GM18867 (cell line): ENCODE measurements at regions not wholly inside any gene's neighbourhood (a gene's known extent, or its start where the extent isn't known, plus 50 kb on each side); places are given as distances from the start of the nearest gene placed in this dataset.
"Not testable (repeated sequence)": the region's sequence is repeated elsewhere in the genome, so short reads cannot be mapped to it uniquely, and the experiment has no call there.

Experiments used
- ATAC-seq: cut with Tn5 transposase; IDR thresholded peaks from one replicate; pipeline ENCODE4 v1.9.1; 2021; ENCODE audit warnings: mild to moderate bottlenecking, moderate library complexity; ENCODE audit not compliant: unreplicated experiment

- no peak for ATAC-seq
These were observed 112.8 kb upstream of the RAB18 start for GRCh38 chr10:27391325-27391724.

GRCh38 chr10:27390681-27391080 is 113.4 kb upstream of the RAB18 start:
- no peak for ATAC-seq

- ATAC-seq: no peak
These were observed 115.2 kb upstream of the RAB18 start for GRCh38 chr10:27388761-27389399.

- no peak for ATAC-seq
These were observed 120.2 kb upstream of the RAB18 start for GRCh38 chr10:27383595-27384542.

GRCh38 chr10:27382176-27382575 is 121.9 kb upstream of the RAB18 start:
- ATAC-seq: no peak

GRCh38 chr10:27380929-27381358 is 123.2 kb upstream of the RAB18 start:
- ATAC-seq: no peak

GRCh38 chr10:27379041-27379440 is 125.1 kb upstream of the RAB18 start:
- not testable (repeated sequence) for ATAC-seq

- ATAC-seq: no peak
These were observed 130.4 kb upstream of the RAB18 start for GRCh38 chr10:27373566-27374160.

- ATAC-seq: no peak
These were observed 131.5 kb upstream of the ACBD5 start for GRCh38 chr10:27372095-27372494.

GRCh38 chr10:27371375-27371774 is 130.8 kb upstream of the ACBD5 start:
- not testable (repeated sequence) for ATAC-seq

- no peak for ATAC-seq
These were observed 129.3 kb upstream of the ACBD5 start for GRCh38 chr10:27369880-27370279.

GRCh38 chr10:27368706-27369105 is 128.1 kb upstream of the ACBD5 start:
- ATAC-seq: no peak

- ATAC-seq: no peak
These were observed 126.2 kb upstream of the ACBD5 start for GRCh38 chr10:27366769-27367168.

GRCh38 chr10:27364028-27364427 is 123.4 kb upstream of the ACBD5 start:
- no peak for ATAC-seq

- ATAC-seq: peak; percentile 90
These were observed 120.1 kb upstream of the ACBD5 start for GRCh38 chr10:27360581-27361172.

GRCh38 chr10:27359792-27360355 is 119.3 kb upstream of the ACBD5 start:
- no peak for ATAC-seq

GRCh38 chr10:27356738-27357137 is 116.1 kb upstream of the ACBD5 start:
- ATAC-seq: no peak

- ATAC-seq: no peak
These were observed 115.4 kb upstream of the ACBD5 start for GRCh38 chr10:27355918-27356573.

- ATAC-seq: peak; percentile 90
These were observed 114.2 kb upstream of the ACBD5 start for GRCh38 chr10:27354643-27355270.

- peak; percentile 12 for ATAC-seq
These were observed 113.5 kb upstream of the ACBD5 start for GRCh38 chr10:27354100-27354499.
